CD4-positive, alpha-beta T cell (primary cell): ENCODE measurements at regions not wholly inside any gene's neighbourhood (a gene's known extent, or its start where the extent isn't known, plus 50 kb on each side); places are given as distances from the start of the nearest gene placed in this dataset.

Experiments used
- ATAC-seq: fragments of 200-7000 bp; cut with Tn5 transposase; one replicate; pipeline ENCODE4 v1.10.0; 2022; ENCODE audit warnings: mild to moderate bottlenecking; ENCODE audit not compliant: poor library complexity
- CTCF ChIA-PET: fragments of 350-600 bp; sonication (Branson Sonifier 250); formaldehyde crosslinking; loops from one replicate; lab custom pipeline; 2021; ENCODE audit warnings: antibody characterized with exemption, inconsistent platforms; lab: Charles Lee
- POLR2A ChIA-PET: fragments of 350-600 bp; sonication (Branson Sonifier 250); formaldehyde crosslinking; loops from one replicate; lab custom pipeline; 2021; ENCODE audit warnings: antibody characterized with exemption, inconsistent platforms; lab: Charles Lee
- DNase-seq, 14 experiments: peaks; one replicate each; pipeline ENCODE4 v3.0.0-alpha.2; 2013 to 2020; ENCODE audit warnings: mixed read lengths in 2 of 14
- H3K27ac ChIP-seq, 2 donors: one replicate each; pipeline versions ENCODE4 v1.5.1 to v1.7.0; 2013; ENCODE audit warnings: low read length in 2 of 2, low read depth in 1 of 2, mild to moderate bottlenecking in 1 of 2
- H3K27me3 ChIP-seq, 2 experiments: 1 replicate in 1 of 2; 2 replicates in 1 of 2; pipeline versions ENCODE4 v1.6.1 to v1.7.0; 2013; ENCODE audit warnings: low read length in 2 of 2, control low read depth in 1 of 2, mild to moderate bottlenecking in 1 of 2, moderate library complexity in 1 of 2; ENCODE audit not compliant: insufficient read depth in 2 of 2, control insufficient read depth in 1 of 2
- H3K36me3 ChIP-seq: one replicate; pipeline ENCODE4 v1.6.1; 2013; ENCODE audit warnings: low read length, control low read depth; ENCODE audit not compliant: insufficient read depth
- H3K4me1 ChIP-seq: one replicate; pipeline ENCODE4 v1.6.1; 2013; ENCODE audit warnings: low read length, control low read depth; ENCODE audit not compliant: insufficient read depth
- H3K4me3 ChIP-seq: one replicate; pipeline ENCODE4 v1.5.1; 2013; ENCODE audit warnings: mild to moderate bottlenecking, low read length, moderate library complexity
- H3K9me3 ChIP-seq, 2 experiments: 1 replicate in 1 of 2; 2 replicates in 1 of 2; pipeline versions ENCODE4 v1.6.1 to v1.7.0; 2013; ENCODE audit warnings: low read length in 2 of 2, mild to moderate bottlenecking in 2 of 2, control low read depth in 1 of 2, moderate library complexity in 1 of 2; ENCODE audit not compliant: control insufficient read depth in 1 of 2, insufficient read depth in 1 of 2
- H3K27ac Mint-ChIP-seq: one replicate; pipeline ENCODE4 v1.8.0; 2020; ENCODE audit warnings: mixed read lengths
- H3K27me3 Mint-ChIP-seq: one replicate; pipeline ENCODE4 v1.8.0; 2021; ENCODE audit warnings: mixed read lengths
- H3K36me3 Mint-ChIP-seq: one replicate; pipeline ENCODE4 v1.8.0; 2021; ENCODE audit warnings: low read depth, mixed read lengths
- H3K4me1 Mint-ChIP-seq: one replicate; pipeline ENCODE4 v1.8.0; 2021; ENCODE audit warnings: low read depth, mixed read lengths
- H3K4me3 Mint-ChIP-seq: one replicate; pipeline ENCODE4 v1.8.0; 2020; ENCODE audit warnings: mild to moderate bottlenecking, mixed read lengths
- H3K9me3 Mint-ChIP-seq: one replicate; pipeline ENCODE4 v1.8.0; 2020; ENCODE audit warnings: mixed read lengths
- intact Hi-C, 2 experiments: fragments of 100-400 bp; cut with DNase I in 1 of 2; cut with micrococcal nuclease in 1 of 2; formaldehyde crosslinking; loops; one replicate each; pipeline versions ENCODE4 v1.15.1 to v1.9.0; 2023 to 2025; cut with DNase I, micrococcal nuclease
- TF ChIP-seq, protein P1 (sequence below): fragments of 200-600 bp; IDR thresholded peaks from one replicate; pipeline ENCODE4 v1.8.0; 2022; ENCODE audit warnings: antibody characterized with exemption, mild to moderate bottlenecking

GRCh38 chr16:60074378-60074777 lies 1340.3 kb upstream of the GOT2 start:
- Histone ChIP-seq H3K4me1 (no peaks in the 10 kb centered on the region), H3K36me3 (no peaks in the 10 kb centered on the region), H3K27me3 (no peaks in the 10 kb centered on the region), H3K4me3 (no peak overlapping the region), H3K27ac (no peak overlapping the region), H3K9me3 (peaks cover 0 to 3% of the 10 kb centered on the region in 2 experiments)
- peaks cover 11% of the 10 kb centered on the region for H3K9me3 Mint-ChIP-seq
- H3K4me3 Mint-ChIP-seq: no peak overlapping the region
- POLR2A ChIA-PET: no interaction called here
- no peaks in the 10 kb centered on the region for H3K27me3 Mint-ChIP-seq
- no peaks in the 10 kb centered on the region for H3K4me1 Mint-ChIP-seq
- H3K36me3 Mint-ChIP-seq: no peaks in the 10 kb centered on the region
- TF ChIP-seq, protein P1, sequence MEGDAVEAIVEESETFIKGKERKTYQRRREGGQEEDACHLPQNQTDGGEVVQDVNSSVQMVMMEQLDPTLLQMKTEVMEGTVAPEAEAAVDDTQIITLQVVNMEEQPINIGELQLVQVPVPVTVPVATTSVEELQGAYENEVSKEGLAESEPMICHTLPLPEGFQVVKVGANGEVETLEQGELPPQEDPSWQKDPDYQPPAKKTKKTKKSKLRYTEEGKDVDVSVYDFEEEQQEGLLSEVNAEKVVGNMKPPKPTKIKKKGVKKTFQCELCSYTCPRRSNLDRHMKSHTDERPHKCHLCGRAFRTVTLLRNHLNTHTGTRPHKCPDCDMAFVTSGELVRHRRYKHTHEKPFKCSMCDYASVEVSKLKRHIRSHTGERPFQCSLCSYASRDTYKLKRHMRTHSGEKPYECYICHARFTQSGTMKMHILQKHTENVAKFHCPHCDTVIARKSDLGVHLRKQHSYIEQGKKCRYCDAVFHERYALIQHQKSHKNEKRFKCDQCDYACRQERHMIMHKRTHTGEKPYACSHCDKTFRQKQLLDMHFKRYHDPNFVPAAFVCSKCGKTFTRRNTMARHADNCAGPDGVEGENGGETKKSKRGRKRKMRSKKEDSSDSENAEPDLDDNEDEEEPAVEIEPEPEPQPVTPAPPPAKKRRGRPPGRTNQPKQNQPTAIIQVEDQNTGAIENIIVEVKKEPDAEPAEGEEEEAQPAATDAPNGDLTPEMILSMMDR: no peak
- intact Hi-C loops: no loop called here
- ATAC-seq (no peak), DNase-seq (no peak)
- CTCF ChIA-PET: no interaction called here
- H3K27ac Mint-ChIP-seq: no peak overlapping the region

GRCh38 chr16:60073376-60073775 lies 1339.3 kb upstream of the GOT2 start:
- no peaks in the 10 kb centered on the region for H3K36me3 Mint-ChIP-seq
- POLR2A ChIA-PET: no interaction called here
- H3K27ac Mint-ChIP-seq: no peak overlapping the region
- no peak overlapping the region for H3K4me3 Mint-ChIP-seq
- Histone ChIP-seq H3K9me3 (peaks cover 0 to 4% of the 10 kb centered on the region in 2 experiments), H3K4me1 (no peaks in the 10 kb centered on the region), H3K27ac (no peak overlapping the region), H3K36me3 (no peaks in the 10 kb centered on the region), H3K4me3 (no peak overlapping the region), H3K27me3 (no peaks in the 10 kb centered on the region)
- CTCF ChIA-PET: no interaction called here
- peaks cover 14% of the 10 kb centered on the region for H3K9me3 Mint-ChIP-seq
- no peaks in the 10 kb centered on the region for H3K4me1 Mint-ChIP-seq
- ATAC-seq (no peak), DNase-seq (no peak)
- TF ChIP-seq, protein P1: no peak
- no peaks in the 10 kb centered on the region for H3K27me3 Mint-ChIP-seq
- intact Hi-C loops: no loop called here

GRCh38 chr16:60064026-60064425 lies 1329.9 kb upstream of the GOT2 start:
- Histone ChIP-seq H3K36me3 (no peaks in the 10 kb centered on the region), H3K27ac (no peak overlapping the region), H3K4me1 (no peaks in the 10 kb centered on the region), H3K27me3 (no peaks in the 10 kb centered on the region), H3K9me3 (no peaks in the 10 kb centered on the region), H3K4me3 (no peak overlapping the region)
- Mint-ChIP-seq H3K4me1 (no peaks in the 10 kb centered on the region), H3K4me3 (no peak overlapping the region), H3K27me3 (no peaks in the 10 kb centered on the region), H3K27ac (no peak overlapping the region), H3K36me3 (no peaks in the 10 kb centered on the region), H3K9me3 (peaks cover 17% of the 10 kb centered on the region)
- ChIA-PET CTCF (no interaction called here), POLR2A (no interaction called here)
- TF ChIP-seq, protein P1: no peak
- DNase-seq (no peak), ATAC-seq (no peak)
- intact Hi-C loops: no loop called here
